GM23338 (cell line): ENCODE measurements at regions not wholly inside any gene's neighbourhood (a gene's known extent, or its start where the extent isn't known, plus 50 kb on each side); places are given as distances from the start of the nearest gene placed in this dataset.

Source experiments
- ATAC-seq: fragments of 200-7000 bp; cut with Tn5 transposase; 3 replicates; pipeline ENCODE4 v1.9.1; 2020
- DNase-seq: peaks from one replicate; pipeline ENCODE4 v3.0.0-alpha.2; 2015; ENCODE audit warnings: low spot score
- H2AFZ ChIP-seq: fragments of 200-600 bp; sonication (generic); 2 replicates; pipeline ENCODE4 v1.8.0; 2016; ENCODE audit warnings: antibody characterized with exemption, mild to moderate bottlenecking, moderate library complexity
- H3F3A ChIP-seq: fragments of 200-600 bp; sonication (generic); replicated peaks from 2 replicates; pipeline ENCODE4 v1.8.0; 2017; ENCODE audit warnings: antibody characterized with exemption, mixed run types, low read depth
- H3K27ac ChIP-seq: fragments of 200-600 bp; sonication (generic); 2 replicates; pipeline ENCODE4 v1.6.1; 2016; ENCODE audit warnings: low read depth
- H3K27me3 ChIP-seq: fragments of 200-600 bp; sonication (generic); 2 replicates; pipeline ENCODE4 v1.8.0; 2016; ENCODE audit warnings: mild to moderate bottlenecking, mixed run types, moderate library complexity; ENCODE audit not compliant: insufficient read depth
- H3K36me3 ChIP-seq: fragments of 200-600 bp; sonication (generic); 2 replicates; pipeline ENCODE4 v1.8.0; 2016; ENCODE audit warnings: mild to moderate bottlenecking; ENCODE audit not compliant: insufficient read depth
- H3K4me1 ChIP-seq: fragments of 200-600 bp; sonication (generic); 2 replicates; pipeline ENCODE4 v1.8.0; 2016; ENCODE audit warnings: mild to moderate bottlenecking, moderate library complexity; ENCODE audit not compliant: insufficient read depth
- H3K4me2 ChIP-seq: fragments of 200-600 bp; sonication (generic); 2 replicates; pipeline ENCODE4 v1.7.1; 2017; ENCODE audit warnings: mixed run types
- H3K4me3 ChIP-seq: fragments of 200-600 bp; sonication (generic); 2 replicates; pipeline ENCODE4 v1.6.1; 2016; ENCODE audit warnings: mixed run types
- H3K79me2 ChIP-seq: fragments of 200-600 bp; sonication (generic); replicated peaks from 2 replicates; pipeline ENCODE4 v1.8.0; 2017; ENCODE audit warnings: mild to moderate bottlenecking; ENCODE audit not compliant: insufficient read depth
- H3K9me2 ChIP-seq: fragments of 200-600 bp; sonication (generic); 2 replicates; pipeline ENCODE4 v1.8.0; 2017; ENCODE audit not compliant: insufficient read depth
- H4K20me1 ChIP-seq: fragments of 200-600 bp; sonication (generic); replicated peaks from 2 replicates; pipeline ENCODE4 v1.8.0; 2017; ENCODE audit warnings: mild to moderate bottlenecking; ENCODE audit not compliant: insufficient read depth
- H3K27ac Mint-ChIP-seq: 2 replicates; pipeline ENCODE4 v1.8.0; 2020; ENCODE audit warnings: inconsistent platforms, mild to moderate bottlenecking, moderate library complexity, mixed read lengths
- H3K27me3 Mint-ChIP-seq: 3 replicates; pipeline ENCODE4 v1.8.0; 2022; ENCODE audit warnings: low read depth, mild to moderate bottlenecking, moderate library complexity, mixed read lengths, inconsistent platforms; ENCODE audit not compliant: insufficient read depth, poor library complexity
- H3K36me3 Mint-ChIP-seq: 3 replicates; pipeline ENCODE4 v1.8.0; 2021; ENCODE audit warnings: low read depth, mild to moderate bottlenecking, inconsistent platforms, moderate library complexity, mixed read lengths
- H3K4me1 Mint-ChIP-seq: 3 replicates; pipeline ENCODE4 v1.8.0; 2020; ENCODE audit warnings: mild to moderate bottlenecking, inconsistent platforms, mixed read lengths
- H3K4me3 Mint-ChIP-seq: 3 replicates; pipeline ENCODE4 v1.8.0; 2021; ENCODE audit warnings: moderate library complexity, mild to moderate bottlenecking, inconsistent platforms, mixed read lengths
- H3K9me3 Mint-ChIP-seq: 3 replicates; pipeline ENCODE4 v1.8.0; 2020; ENCODE audit warnings: moderate library complexity, mild to moderate bottlenecking, inconsistent platforms, mixed read lengths
- CREB1 ChIP-seq: fragments of 250-450 bp; sonication (Bioruptor Pico); IDR thresholded peaks from 2 replicates; pipeline ENCODE4 v1.5.0; 2020; ENCODE audit warnings: low read depth, mild to moderate bottlenecking, moderate library complexity
- ETS1 ChIP-seq: IDR thresholded peaks from 2 replicates; pipeline ENCODE4 v1.6.1; 2016; ENCODE audit warnings: antibody characterized with exemption
- EZH2 ChIP-seq: fragments of 200-600 bp; sonication (generic); IDR thresholded peaks from one replicate; pipeline ENCODE4 v1.8.0; 2017; ENCODE audit warnings: antibody characterized with exemption, mild to moderate bottlenecking, low read depth; ENCODE audit not compliant: unreplicated experiment
- EZH2phosphoT487 ChIP-seq: fragments of 200-600 bp; sonication (generic); IDR thresholded peaks from one replicate; pipeline ENCODE4 v1.8.1; 2018; ENCODE audit warnings: antibody characterized with exemption; ENCODE audit not compliant: unreplicated experiment
- JUNB ChIP-seq: IDR thresholded peaks from one replicate; pipeline ENCODE4 v1.6.1; 2016; ENCODE audit warnings: antibody characterized with exemption; ENCODE audit not compliant: unreplicated experiment
- NANOG ChIP-seq: IDR thresholded peaks from 2 replicates; pipeline ENCODE4 v1.6.1; 2016; ENCODE audit warnings: antibody characterized with exemption, borderline replicate concordance
- POLR2AphosphoS5 ChIP-seq: IDR thresholded peaks from 2 replicates; pipeline ENCODE4 v1.6.1; 2016; ENCODE audit warnings: antibody characterized with exemption, low read depth
- STAT1 ChIP-seq: IDR thresholded peaks from one replicate; pipeline ENCODE4 v1.6.1; 2016; ENCODE audit warnings: antibody characterized with exemption; ENCODE audit not compliant: unreplicated experiment
- ZNF114 ChIP-seq: fragments of 250-450 bp; sonication (Bioruptor Pico); IDR thresholded peaks from 2 replicates; pipeline ENCODE4 v1.5.0; 2020; ENCODE audit warnings: mild to moderate bottlenecking, moderate library complexity
- ZNF331 ChIP-seq: fragments of 250-450 bp; sonication (Bioruptor Pico); IDR thresholded peaks from 2 replicates; pipeline ENCODE4 v1.5.0; 2020; ENCODE audit warnings: low read depth, mild to moderate bottlenecking, moderate library complexity
- TF ChIP-seq, protein P1 (sequence below), 2 experiments: fragments of 200-600 bp in 1 of 2; sonication (generic) in 1 of 2; conservative IDR thresholded peaks; 2 replicates each; pipeline versions ENCODE4 v1.5.1 to v1.6.1; 2016 to 2017; ENCODE audit warnings: antibody characterized with exemption in 2 of 2, low read depth in 2 of 2, mild to moderate bottlenecking in 2 of 2, moderate library complexity in 1 of 2
- TF ChIP-seq, protein P2 (sequence below): IDR thresholded peaks from one replicate; pipeline ENCODE4 v1.6.1; 2018; ENCODE audit warnings: antibody characterized with exemption; ENCODE audit not compliant: unreplicated experiment
- TF ChIP-seq, protein P3 (sequence below): fragments of 250-450 bp; sonication (Bioruptor Pico); IDR thresholded peaks from 2 replicates; pipeline ENCODE4 v1.5.0; 2020; ENCODE audit warnings: mild to moderate bottlenecking, moderate library complexity

DNA sequence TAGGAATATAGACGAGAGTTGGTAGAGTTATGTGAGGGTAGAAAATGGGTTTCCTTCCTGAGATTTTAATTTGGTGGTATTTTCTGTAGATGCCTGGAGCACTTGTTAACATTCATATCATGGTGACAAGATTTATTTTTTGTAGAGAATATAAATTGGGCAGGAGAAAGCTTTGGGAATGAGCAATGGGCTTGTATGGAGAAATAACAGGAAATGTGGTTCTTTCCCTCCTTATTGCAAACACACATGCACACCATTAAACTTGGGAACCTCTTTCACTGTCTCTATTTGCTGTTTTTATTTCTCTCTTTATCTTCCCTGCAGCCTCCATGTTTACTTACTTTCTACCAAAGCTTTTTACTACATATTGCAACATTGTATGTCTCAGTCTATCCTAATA, 1653.6 kb downstream of the OLFM4 start:
- no peaks in the 10 kb centered on the region for H3K27me3 ChIP-seq

More for the DNA sequence above, 1653.6 kb downstream of the OLFM4 start:
- peaks cover 27% of the 10 kb centered on the region for H3K9me3 Mint-ChIP-seq
- H3K79me2 ChIP-seq: no peaks in the 10 kb centered on the region
- DNase-seq (no peak), ATAC-seq (no peak)
- H3K4me2 ChIP-seq: no peak overlapping the region
- no peaks in the 10 kb centered on the region for H3K36me3 ChIP-seq
- no peak overlapping the region for H3K27ac Mint-ChIP-seq
- H3F3A ChIP-seq: no peaks in the 10 kb centered on the region
- H4K20me1 ChIP-seq: no peaks in the 10 kb centered on the region
- H3K27me3 Mint-ChIP-seq: peaks cover 6% of the 10 kb centered on the region
- no peaks in the 10 kb centered on the region for H3K4me1 ChIP-seq
- H2AFZ ChIP-seq: no peak overlapping the region
- TF ChIP-seq ETS1 (no peak), ZNF331 (CRISPR knock-in tag) (no peak), POLR2AphosphoS5 (no peak), STAT1 (no peak), EZH2 (no peak), ZNF114 (no peak), NANOG (no peak), EZH2phosphoT487 (no peak), JUNB (no peak), CREB1 (CRISPR knock-in tag) (no peak)
- TF ChIP-seq, protein P1, sequence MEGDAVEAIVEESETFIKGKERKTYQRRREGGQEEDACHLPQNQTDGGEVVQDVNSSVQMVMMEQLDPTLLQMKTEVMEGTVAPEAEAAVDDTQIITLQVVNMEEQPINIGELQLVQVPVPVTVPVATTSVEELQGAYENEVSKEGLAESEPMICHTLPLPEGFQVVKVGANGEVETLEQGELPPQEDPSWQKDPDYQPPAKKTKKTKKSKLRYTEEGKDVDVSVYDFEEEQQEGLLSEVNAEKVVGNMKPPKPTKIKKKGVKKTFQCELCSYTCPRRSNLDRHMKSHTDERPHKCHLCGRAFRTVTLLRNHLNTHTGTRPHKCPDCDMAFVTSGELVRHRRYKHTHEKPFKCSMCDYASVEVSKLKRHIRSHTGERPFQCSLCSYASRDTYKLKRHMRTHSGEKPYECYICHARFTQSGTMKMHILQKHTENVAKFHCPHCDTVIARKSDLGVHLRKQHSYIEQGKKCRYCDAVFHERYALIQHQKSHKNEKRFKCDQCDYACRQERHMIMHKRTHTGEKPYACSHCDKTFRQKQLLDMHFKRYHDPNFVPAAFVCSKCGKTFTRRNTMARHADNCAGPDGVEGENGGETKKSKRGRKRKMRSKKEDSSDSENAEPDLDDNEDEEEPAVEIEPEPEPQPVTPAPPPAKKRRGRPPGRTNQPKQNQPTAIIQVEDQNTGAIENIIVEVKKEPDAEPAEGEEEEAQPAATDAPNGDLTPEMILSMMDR (conservative IDR thresholded peaks at IDR 0.05; ENCODE audit: low read depth in 2 of 2): no peak
- TF ChIP-seq, protein P2, sequence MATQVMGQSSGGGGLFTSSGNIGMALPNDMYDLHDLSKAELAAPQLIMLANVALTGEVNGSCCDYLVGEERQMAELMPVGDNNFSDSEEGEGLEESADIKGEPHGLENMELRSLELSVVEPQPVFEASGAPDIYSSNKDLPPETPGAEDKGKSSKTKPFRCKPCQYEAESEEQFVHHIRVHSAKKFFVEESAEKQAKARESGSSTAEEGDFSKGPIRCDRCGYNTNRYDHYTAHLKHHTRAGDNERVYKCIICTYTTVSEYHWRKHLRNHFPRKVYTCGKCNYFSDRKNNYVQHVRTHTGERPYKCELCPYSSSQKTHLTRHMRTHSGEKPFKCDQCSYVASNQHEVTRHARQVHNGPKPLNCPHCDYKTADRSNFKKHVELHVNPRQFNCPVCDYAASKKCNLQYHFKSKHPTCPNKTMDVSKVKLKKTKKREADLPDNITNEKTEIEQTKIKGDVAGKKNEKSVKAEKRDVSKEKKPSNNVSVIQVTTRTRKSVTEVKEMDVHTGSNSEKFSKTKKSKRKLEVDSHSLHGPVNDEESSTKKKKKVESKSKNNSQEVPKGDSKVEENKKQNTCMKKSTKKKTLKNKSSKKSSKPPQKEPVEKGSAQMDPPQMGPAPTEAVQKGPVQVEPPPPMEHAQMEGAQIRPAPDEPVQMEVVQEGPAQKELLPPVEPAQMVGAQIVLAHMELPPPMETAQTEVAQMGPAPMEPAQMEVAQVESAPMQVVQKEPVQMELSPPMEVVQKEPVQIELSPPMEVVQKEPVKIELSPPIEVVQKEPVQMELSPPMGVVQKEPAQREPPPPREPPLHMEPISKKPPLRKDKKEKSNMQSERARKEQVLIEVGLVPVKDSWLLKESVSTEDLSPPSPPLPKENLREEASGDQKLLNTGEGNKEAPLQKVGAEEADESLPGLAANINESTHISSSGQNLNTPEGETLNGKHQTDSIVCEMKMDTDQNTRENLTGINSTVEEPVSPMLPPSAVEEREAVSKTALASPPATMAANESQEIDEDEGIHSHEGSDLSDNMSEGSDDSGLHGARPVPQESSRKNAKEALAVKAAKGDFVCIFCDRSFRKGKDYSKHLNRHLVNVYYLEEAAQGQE: no peak
- TF ChIP-seq, protein P3, sequence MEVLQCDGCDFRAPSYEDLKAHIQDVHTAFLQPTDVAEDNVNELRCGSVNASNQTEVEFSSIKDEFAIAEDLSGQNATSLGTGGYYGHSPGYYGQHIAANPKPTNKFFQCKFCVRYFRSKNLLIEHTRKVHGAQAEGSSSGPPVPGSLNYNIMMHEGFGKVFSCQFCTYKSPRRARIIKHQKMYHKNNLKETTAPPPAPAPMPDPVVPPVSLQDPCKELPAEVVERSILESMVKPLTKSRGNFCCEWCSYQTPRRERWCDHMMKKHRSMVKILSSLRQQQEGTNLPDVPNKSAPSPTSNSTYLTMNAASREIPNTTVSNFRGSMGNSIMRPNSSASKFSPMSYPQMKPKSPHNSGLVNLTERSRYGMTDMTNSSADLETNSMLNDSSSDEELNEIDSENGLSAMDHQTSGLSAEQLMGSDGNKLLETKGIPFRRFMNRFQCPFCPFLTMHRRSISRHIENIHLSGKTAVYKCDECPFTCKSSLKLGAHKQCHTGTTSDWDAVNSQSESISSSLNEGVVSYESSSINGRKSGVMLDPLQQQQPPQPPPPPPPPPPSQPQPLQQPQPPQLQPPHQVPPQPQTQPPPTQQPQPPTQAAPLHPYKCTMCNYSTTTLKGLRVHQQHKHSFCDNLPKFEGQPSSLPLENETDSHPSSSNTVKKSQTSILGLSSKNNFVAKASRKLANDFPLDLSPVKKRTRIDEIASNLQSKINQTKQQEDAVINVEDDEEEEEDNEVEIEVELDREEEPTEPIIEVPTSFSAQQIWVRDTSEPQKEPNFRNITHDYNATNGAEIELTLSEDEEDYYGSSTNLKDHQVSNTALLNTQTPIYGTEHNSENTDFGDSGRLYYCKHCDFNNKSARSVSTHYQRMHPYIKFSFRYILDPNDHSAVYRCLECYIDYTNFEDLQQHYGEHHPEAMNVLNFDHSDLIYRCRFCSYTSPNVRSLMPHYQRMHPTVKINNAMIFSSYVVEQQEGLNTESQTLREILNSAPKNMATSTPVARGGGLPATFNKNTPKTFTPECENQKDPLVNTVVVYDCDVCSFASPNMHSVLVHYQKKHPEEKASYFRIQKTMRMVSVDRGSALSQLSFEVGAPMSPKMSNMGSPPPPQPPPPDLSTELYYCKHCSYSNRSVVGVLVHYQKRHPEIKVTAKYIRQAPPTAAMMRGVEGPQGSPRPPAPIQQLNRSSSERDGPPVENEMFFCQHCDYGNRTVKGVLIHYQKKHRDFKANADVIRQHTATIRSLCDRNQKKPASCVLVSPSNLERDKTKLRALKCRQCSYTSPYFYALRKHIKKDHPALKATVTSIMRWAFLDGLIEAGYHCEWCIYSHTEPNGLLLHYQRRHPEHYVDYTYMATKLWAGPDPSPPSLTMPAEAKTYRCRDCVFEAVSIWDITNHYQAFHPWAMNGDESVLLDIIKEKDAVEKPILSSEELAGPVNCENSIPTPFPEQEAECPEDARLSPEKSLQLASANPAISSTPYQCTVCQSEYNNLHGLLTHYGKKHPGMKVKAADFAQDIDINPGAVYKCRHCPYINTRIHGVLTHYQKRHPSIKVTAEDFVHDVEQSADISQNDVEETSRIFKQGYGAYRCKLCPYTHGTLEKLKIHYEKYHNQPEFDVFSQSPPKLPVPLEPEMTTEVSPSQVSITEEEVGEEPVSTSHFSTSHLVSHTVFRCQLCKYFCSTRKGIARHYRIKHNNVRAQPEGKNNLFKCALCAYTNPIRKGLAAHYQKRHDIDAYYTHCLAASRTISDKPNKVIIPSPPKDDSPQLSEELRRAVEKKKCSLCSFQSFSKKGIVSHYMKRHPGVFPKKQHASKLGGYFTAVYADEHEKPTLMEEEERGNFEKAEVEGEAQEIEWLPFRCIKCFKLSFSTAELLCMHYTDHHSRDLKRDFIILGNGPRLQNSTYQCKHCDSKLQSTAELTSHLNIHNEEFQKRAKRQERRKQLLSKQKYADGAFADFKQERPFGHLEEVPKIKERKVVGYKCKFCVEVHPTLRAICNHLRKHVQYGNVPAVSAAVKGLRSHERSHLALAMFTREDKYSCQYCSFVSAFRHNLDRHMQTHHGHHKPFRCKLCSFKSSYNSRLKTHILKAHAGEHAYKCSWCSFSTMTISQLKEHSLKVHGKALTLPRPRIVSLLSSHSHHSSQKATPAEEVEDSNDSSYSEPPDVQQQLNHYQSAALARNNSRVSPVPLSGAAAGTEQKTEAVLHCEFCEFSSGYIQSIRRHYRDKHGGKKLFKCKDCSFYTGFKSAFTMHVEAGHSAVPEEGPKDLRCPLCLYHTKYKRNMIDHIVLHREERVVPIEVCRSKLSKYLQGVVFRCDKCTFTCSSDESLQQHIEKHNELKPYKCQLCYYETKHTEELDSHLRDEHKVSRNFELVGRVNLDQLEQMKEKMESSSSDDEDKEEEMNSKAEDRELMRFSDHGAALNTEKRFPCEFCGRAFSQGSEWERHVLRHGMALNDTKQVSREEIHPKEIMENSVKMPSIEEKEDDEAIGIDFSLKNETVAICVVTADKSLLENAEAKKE (CRISPR knock-in tag): no peak
- H3K4me3 ChIP-seq: no peak overlapping the region
- peaks cover 26% of the 10 kb centered on the region for H3K36me3 Mint-ChIP-seq
- H3K27ac ChIP-seq: no peak overlapping the region
- H3K4me3 Mint-ChIP-seq: no peak overlapping the region
- H3K9me2 ChIP-seq: no peaks in the 10 kb centered on the region
- H3K4me1 Mint-ChIP-seq: no peaks in the 10 kb centered on the region
